GM23338 (cell line): ENCODE measurements at regions not wholly inside any gene's neighbourhood (a gene's known extent, or its start where the extent isn't known, plus 50 kb on each side); places are given as distances from the start of the nearest gene placed in this dataset.

Experiments used
- ATAC-seq: fragments of 200-7000 bp; cut with Tn5 transposase; 3 replicates; pipeline ENCODE4 v1.9.1; 2020
- DNase-seq: peaks from one replicate; pipeline ENCODE4 v3.0.0-alpha.2; 2015; ENCODE audit warnings: low spot score
- H2AFZ ChIP-seq: fragments of 200-600 bp; sonication (generic); 2 replicates; pipeline ENCODE4 v1.8.0; 2016; ENCODE audit warnings: antibody characterized with exemption, mild to moderate bottlenecking, moderate library complexity
- H3F3A ChIP-seq: fragments of 200-600 bp; sonication (generic); replicated peaks from 2 replicates; pipeline ENCODE4 v1.8.0; 2017; ENCODE audit warnings: antibody characterized with exemption, mixed run types, low read depth
- H3K27ac ChIP-seq: fragments of 200-600 bp; sonication (generic); 2 replicates; pipeline ENCODE4 v1.6.1; 2016; ENCODE audit warnings: low read depth
- H3K27me3 ChIP-seq: fragments of 200-600 bp; sonication (generic); 2 replicates; pipeline ENCODE4 v1.8.0; 2016; ENCODE audit warnings: mild to moderate bottlenecking, mixed run types, moderate library complexity; ENCODE audit not compliant: insufficient read depth
- H3K36me3 ChIP-seq: fragments of 200-600 bp; sonication (generic); 2 replicates; pipeline ENCODE4 v1.8.0; 2016; ENCODE audit warnings: mild to moderate bottlenecking; ENCODE audit not compliant: insufficient read depth
- H3K4me1 ChIP-seq: fragments of 200-600 bp; sonication (generic); 2 replicates; pipeline ENCODE4 v1.8.0; 2016; ENCODE audit warnings: mild to moderate bottlenecking, moderate library complexity; ENCODE audit not compliant: insufficient read depth
- H3K4me2 ChIP-seq: fragments of 200-600 bp; sonication (generic); 2 replicates; pipeline ENCODE4 v1.7.1; 2017; ENCODE audit warnings: mixed run types
- H3K4me3 ChIP-seq: fragments of 200-600 bp; sonication (generic); 2 replicates; pipeline ENCODE4 v1.6.1; 2016; ENCODE audit warnings: mixed run types
- H3K79me2 ChIP-seq: fragments of 200-600 bp; sonication (generic); replicated peaks from 2 replicates; pipeline ENCODE4 v1.8.0; 2017; ENCODE audit warnings: mild to moderate bottlenecking; ENCODE audit not compliant: insufficient read depth
- H3K9me2 ChIP-seq: fragments of 200-600 bp; sonication (generic); 2 replicates; pipeline ENCODE4 v1.8.0; 2017; ENCODE audit not compliant: insufficient read depth
- H4K20me1 ChIP-seq: fragments of 200-600 bp; sonication (generic); replicated peaks from 2 replicates; pipeline ENCODE4 v1.8.0; 2017; ENCODE audit warnings: mild to moderate bottlenecking; ENCODE audit not compliant: insufficient read depth
- H3K27ac Mint-ChIP-seq: 2 replicates; pipeline ENCODE4 v1.8.0; 2020; ENCODE audit warnings: inconsistent platforms, mild to moderate bottlenecking, moderate library complexity, mixed read lengths
- H3K27me3 Mint-ChIP-seq: 3 replicates; pipeline ENCODE4 v1.8.0; 2022; ENCODE audit warnings: low read depth, mild to moderate bottlenecking, moderate library complexity, mixed read lengths, inconsistent platforms; ENCODE audit not compliant: insufficient read depth, poor library complexity
- H3K36me3 Mint-ChIP-seq: 3 replicates; pipeline ENCODE4 v1.8.0; 2021; ENCODE audit warnings: low read depth, mild to moderate bottlenecking, inconsistent platforms, moderate library complexity, mixed read lengths
- H3K4me1 Mint-ChIP-seq: 3 replicates; pipeline ENCODE4 v1.8.0; 2020; ENCODE audit warnings: mild to moderate bottlenecking, inconsistent platforms, mixed read lengths
- H3K4me3 Mint-ChIP-seq: 3 replicates; pipeline ENCODE4 v1.8.0; 2021; ENCODE audit warnings: moderate library complexity, mild to moderate bottlenecking, inconsistent platforms, mixed read lengths
- H3K9me3 Mint-ChIP-seq: 3 replicates; pipeline ENCODE4 v1.8.0; 2020; ENCODE audit warnings: moderate library complexity, mild to moderate bottlenecking, inconsistent platforms, mixed read lengths
- EZH2phosphoT487 ChIP-seq: fragments of 200-600 bp; sonication (generic); IDR thresholded peaks from one replicate; pipeline ENCODE4 v1.8.1; 2018; ENCODE audit warnings: antibody characterized with exemption; ENCODE audit not compliant: unreplicated experiment
- POLR2AphosphoS5 ChIP-seq: IDR thresholded peaks from 2 replicates; pipeline ENCODE4 v1.6.1; 2016; ENCODE audit warnings: antibody characterized with exemption, low read depth
- ZNF331 ChIP-seq: fragments of 250-450 bp; sonication (Bioruptor Pico); IDR thresholded peaks from 2 replicates; pipeline ENCODE4 v1.5.0; 2020; ENCODE audit warnings: low read depth, mild to moderate bottlenecking, moderate library complexity
- ZNF462 ChIP-seq: fragments of 250-450 bp; sonication (Bioruptor Pico); IDR thresholded peaks from 2 replicates; pipeline ENCODE4 v1.5.0; 2020; ENCODE audit warnings: mild to moderate bottlenecking, moderate library complexity

- no peak for DNase-seq
These were observed 62.5 kb upstream of the LRRC3B start for GRCh38 chr3:26560081-26560480.

More at GRCh38 chr3:26560081-26560480, 62.5 kb upstream of the LRRC3B start:
- no peaks in the 10 kb centered on the region for H3K36me3 ChIP-seq
- no peak for ATAC-seq
- TF ChIP-seq EZH2phosphoT487 (no peak), ZNF462 (CRISPR knock-in tag) (no peak), ZNF331 (CRISPR knock-in tag) (no peak), POLR2AphosphoS5 (no peak)
- H3K27ac Mint-ChIP-seq: no peak overlapping the region
- no peaks in the 10 kb centered on the region for H3K27me3 Mint-ChIP-seq
- no peaks in the 10 kb centered on the region for H3K4me1 Mint-ChIP-seq
- H2AFZ ChIP-seq: no peak overlapping the region
- no peaks in the 10 kb centered on the region for H3K36me3 Mint-ChIP-seq
- H3K4me1 ChIP-seq: no peaks in the 10 kb centered on the region
- no peaks in the 10 kb centered on the region for H3K9me2 ChIP-seq
- no peak overlapping the region for H3K4me2 ChIP-seq
- H3K27ac ChIP-seq: no peak overlapping the region
- H3K4me3 Mint-ChIP-seq: no peak overlapping the region
- no peaks in the 10 kb centered on the region for H3F3A ChIP-seq
- no peak overlapping the region for H3K4me3 ChIP-seq
- no peaks in the 10 kb centered on the region for H3K79me2 ChIP-seq
- no peaks in the 10 kb centered on the region for H3K27me3 ChIP-seq
- H3K9me3 Mint-ChIP-seq: no peaks in the 10 kb centered on the region
- no peaks in the 10 kb centered on the region for H4K20me1 ChIP-seq
